ENCODE measurements at regions not wholly inside any gene's neighbourhood (a gene's known extent, or its start where the extent isn't known, plus 50 kb on each side); places are given as distances from the start of the nearest gene placed in this dataset.

- no peak for DNase-seq (ENCODE audit: low spot score)
Observed at GRCh38 chr10:121171825-121172787, 320.9 kb downstream of the WDR11 start.

- no peak for DNase-seq (ENCODE audit: low spot score)
Observed at GRCh38 chr10:121179006-121179405, 327.8 kb downstream of the WDR11 start.

GRCh38 chr10:121182219-121182618 is 331.1 kb downstream of the WDR11 start:
- DNase-seq (ENCODE audit: low spot score), result no peak

GRCh38 chr10:121183236-121183635 is 332.1 kb downstream of the WDR11 start:
- DNase-seq (ENCODE audit: low spot score), result no peak

- DNase-seq (ENCODE audit: low spot score), result no peak
Observed at GRCh38 chr10:121183707-121184106, 332.5 kb downstream of the WDR11 start.

- DNase-seq (ENCODE audit: low spot score), result no peak
Observed at GRCh38 chr10:121185816-121186455, 334.8 kb downstream of the WDR11 start.

- DNase-seq (ENCODE audit: low spot score), result no peak
Observed at GRCh38 chr10:121187391-121187790, 336.2 kb downstream of the WDR11 start.

- DNase-seq (ENCODE audit: low spot score), result no peak
Observed at GRCh38 chr10:121188005-121188404, 336.8 kb downstream of the WDR11 start.

- DNase-seq (ENCODE audit: low spot score), result no peak
Observed at GRCh38 chr10:121189066-121189465, 337.9 kb downstream of the WDR11 start.

GRCh38 chr10:121194696-121195523 is 343.7 kb downstream of the WDR11 start:
- DNase-seq (ENCODE audit: low spot score), result no peak

GRCh38 chr10:121195524-121195910 is 344.4 kb downstream of the WDR11 start:
- no peak for DNase-seq (ENCODE audit: low spot score)

GRCh38 chr10:121199081-121199480 is 347.9 kb downstream of the WDR11 start:
- DNase-seq (ENCODE audit: low spot score), result no peak

GRCh38 chr10:121205625-121206024 is 354.5 kb downstream of the WDR11 start:
- no peak for DNase-seq (ENCODE audit: low spot score)

GRCh38 chr10:121211446-121211845 is 360.3 kb downstream of the WDR11 start:
- DNase-seq (ENCODE audit: low spot score), result no peak

- no peak for DNase-seq (ENCODE audit: low spot score)
Observed at GRCh38 chr10:121213437-121213836, 362.3 kb downstream of the WDR11 start.

GRCh38 chr10:121216295-121216694 is 365.1 kb downstream of the WDR11 start:
- DNase-seq (ENCODE audit: low spot score), result no peak

- no peak for DNase-seq (ENCODE audit: low spot score)
Observed at GRCh38 chr10:121216721-121217181, 365.6 kb downstream of the WDR11 start.

GRCh38 chr10:121217331-121217730 is 366.2 kb downstream of the WDR11 start:
- no peak for DNase-seq (ENCODE audit: low spot score)

- DNase-seq (ENCODE audit: low spot score), result no peak
Observed at GRCh38 chr10:121221072-121221471, 369.9 kb downstream of the WDR11 start.

- no peak for DNase-seq (ENCODE audit: low spot score)
Observed at GRCh38 chr10:121221991-121222390, 370.8 kb downstream of the WDR11 start.

GRCh38 chr10:121222842-121223241 is 371.7 kb downstream of the WDR11 start:
- no peak for DNase-seq (ENCODE audit: low spot score)

- DNase-seq (ENCODE audit: low spot score), result no peak
Observed at GRCh38 chr10:121231079-121231478, 367.2 kb downstream of the FGFR2 start.
